Mesenchymal stem cell (in vitro differentiated cells and primary cell): ENCODE measurements at regions not wholly inside any gene's neighbourhood (a gene's known extent, or its start where the extent isn't known, plus 50 kb on each side); places are given as distances from the start of the nearest gene placed in this dataset.

Source experiments
- DNase-seq: peaks from one replicate; pipeline ENCODE4 v3.0.0-alpha.2; 2013
- H2AFZ ChIP-seq: one replicate; pipeline ENCODE4 v1.6.1; 2013; ENCODE audit warnings: low read depth, mild to moderate bottlenecking, control low read depth, inconsistent platforms, low read length, moderate library complexity
- H2AK5ac ChIP-seq: 2 replicates; pipeline ENCODE4 v1.6.1; 2013; ENCODE audit warnings: low read length, moderate library complexity, mild to moderate bottlenecking, inconsistent platforms; ENCODE audit not compliant: severe bottlenecking
- H2BK120ac ChIP-seq: one replicate; pipeline ENCODE4 v1.6.1; 2013; ENCODE audit warnings: low read depth, mild to moderate bottlenecking, inconsistent platforms, low read length, moderate library complexity
- H2BK12ac ChIP-seq, 2 experiments: one replicate each; pipeline ENCODE4 v1.6.1; 2013; ENCODE audit warnings: inconsistent platforms in 2 of 2, low read length in 2 of 2, mild to moderate bottlenecking in 2 of 2, moderate library complexity in 2 of 2, control low read depth in 1 of 2
- H2BK15ac ChIP-seq: one replicate; pipeline ENCODE4 v1.6.1; 2013; ENCODE audit warnings: mild to moderate bottlenecking, low read depth, inconsistent platforms; ENCODE audit not compliant: poor library complexity, severe bottlenecking
- H2BK5ac ChIP-seq: 2 replicates; pipeline ENCODE4 v1.6.1; 2013; ENCODE audit warnings: low read depth, mild to moderate bottlenecking, low read length, control low read depth, inconsistent platforms; ENCODE audit not compliant: poor library complexity, severe bottlenecking
- H3K14ac ChIP-seq, 2 experiments: one replicate each; pipeline ENCODE4 v1.6.1; 2013; ENCODE audit warnings: inconsistent platforms in 2 of 2, low read length in 2 of 2, control low read depth in 1 of 2, mild to moderate bottlenecking in 1 of 2, moderate library complexity in 1 of 2
- H3K18ac ChIP-seq, 2 experiments: one replicate each; pipeline ENCODE4 v1.6.1; 2013; ENCODE audit warnings: inconsistent platforms in 2 of 2, low read length in 2 of 2, control low read depth in 1 of 2, low read depth in 1 of 2, mild to moderate bottlenecking in 1 of 2
- H3K23ac ChIP-seq, 2 experiments: one replicate each; pipeline ENCODE4 v1.6.1; 2013; ENCODE audit warnings: inconsistent platforms in 2 of 2, low read length in 2 of 2, mild to moderate bottlenecking in 2 of 2, moderate library complexity in 2 of 2, control low read depth in 1 of 2
- H3K27ac ChIP-seq: 2 replicates; pipeline ENCODE4 v1.5.1; 2013; ENCODE audit warnings: mild to moderate bottlenecking, moderate library complexity, low read length, control low read depth, inconsistent platforms; ENCODE audit not compliant: poor library complexity, severe bottlenecking
- H3K27me3 ChIP-seq, 2 experiments: 2 replicates each; pipeline versions ENCODE4 v1.6.1 to v1.7.0; 2013; ENCODE audit warnings: low read length in 2 of 2, mild to moderate bottlenecking in 2 of 2, moderate library complexity in 2 of 2, control low read depth in 1 of 2, inconsistent platforms in 1 of 2; ENCODE audit not compliant: control insufficient read depth in 1 of 2, insufficient read depth in 1 of 2
- H3K36me3 ChIP-seq, 2 experiments: 2 replicates each; pipeline versions ENCODE4 v1.6.1 to v1.7.0; 2013; ENCODE audit warnings: low read length in 2 of 2, control low read depth in 1 of 2, inconsistent platforms in 1 of 2, low read depth in 1 of 2, mild to moderate bottlenecking in 1 of 2; ENCODE audit not compliant: insufficient read depth in 2 of 2, control insufficient read depth in 1 of 2
- H3K4ac ChIP-seq, 2 experiments: one replicate each; pipeline ENCODE4 v1.6.1; 2013; ENCODE audit warnings: inconsistent platforms in 2 of 2, low read length in 2 of 2, mild to moderate bottlenecking in 2 of 2, moderate library complexity in 2 of 2, control low read depth in 1 of 2, low read depth in 1 of 2
- H3K4me1 ChIP-seq: 2 replicates; pipeline ENCODE4 v1.6.1; 2013; ENCODE audit warnings: low read depth, low read length, control low read depth; ENCODE audit not compliant: control insufficient read depth, insufficient read depth
- H3K4me2 ChIP-seq: 2 replicates; pipeline ENCODE4 v1.6.1; 2013; ENCODE audit warnings: low read length, mild to moderate bottlenecking, inconsistent platforms; ENCODE audit not compliant: poor library complexity, severe bottlenecking
- H3K4me3 ChIP-seq, 2 experiments: 2 replicates each; pipeline versions ENCODE4 v1.5.1 to v1.7.0; 2013; ENCODE audit warnings: low read length in 2 of 2, mild to moderate bottlenecking in 2 of 2, control low read depth in 1 of 2, low read depth in 1 of 2; ENCODE audit not compliant: insufficient read depth in 1 of 2
- H3K79me1 ChIP-seq: replicated peaks from 2 replicates; pipeline ENCODE4 v1.6.1; 2013; ENCODE audit warnings: mild to moderate bottlenecking, control low read depth, low read length, inconsistent platforms; ENCODE audit not compliant: poor library complexity, severe bottlenecking
- H3K9ac ChIP-seq: 2 replicates; pipeline ENCODE4 v1.7.0; 2013; ENCODE audit warnings: mild to moderate bottlenecking, low read length, moderate library complexity
- H3K9me3 ChIP-seq: 2 replicates; pipeline ENCODE4 v1.7.0; 2013; ENCODE audit warnings: mild to moderate bottlenecking, low read length; ENCODE audit not compliant: control insufficient read depth
- H4K8ac ChIP-seq: one replicate; pipeline ENCODE4 v1.6.1; 2013; ENCODE audit warnings: inconsistent platforms, mild to moderate bottlenecking, low read length, moderate library complexity
- H4K91ac ChIP-seq: one replicate; pipeline ENCODE4 v1.6.1; 2013; ENCODE audit warnings: mild to moderate bottlenecking, low read length, inconsistent platforms
- WGBS: methylation state at CpG from one replicate; pipeline ENCODE4 v1.1.7; 2013; ENCODE audit warnings: mixed read lengths; 5-methylcytosine and 5-hydroxymethylcytosine counted together

GRCh38 chr10:106487726-106488125 lies 676.8 kb downstream of the SORCS1 start:
- H3K79me1 ChIP-seq = no peaks in the 10 kb centered on the region

DNA sequence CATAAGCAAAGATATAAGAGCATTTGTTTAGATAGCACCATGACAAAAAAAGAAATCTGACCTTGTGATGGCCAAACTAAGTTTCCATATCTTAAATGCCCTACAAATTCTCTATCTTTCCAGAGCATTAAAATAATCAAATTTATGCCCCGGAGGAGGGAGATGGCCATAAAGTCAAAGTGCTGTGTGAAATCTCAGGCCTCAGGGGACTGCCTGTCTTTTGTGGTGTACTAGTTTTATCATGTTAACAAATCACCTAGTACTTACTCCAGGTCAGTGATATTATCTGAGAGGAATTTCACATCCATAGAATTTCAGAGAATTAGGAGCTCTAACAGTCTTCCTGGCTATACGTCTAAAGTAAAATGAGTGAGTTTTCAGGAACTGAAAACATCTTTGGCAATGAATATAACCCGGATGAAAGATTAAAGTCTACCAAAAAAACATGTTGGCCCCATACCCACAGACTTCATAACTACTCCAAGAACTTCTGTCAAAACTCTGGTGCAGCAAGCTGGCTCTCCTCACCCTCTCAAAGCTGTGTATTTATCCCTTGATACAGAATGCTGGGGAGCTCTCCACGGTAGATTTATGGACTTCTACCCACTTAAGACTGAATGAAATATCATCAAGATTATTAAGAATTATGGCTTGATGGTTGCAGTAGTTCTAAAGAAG lies 682.8 kb downstream of the SORCS1 start:
- Histone ChIP-seq H3K9ac (no peak overlapping the region), H3K79me1 (no peaks in the 10 kb centered on the region), H2BK120ac (no peak overlapping the region), H2BK5ac (no peak overlapping the region), H3K23ac (no peak overlapping the region), H3K14ac (no peak overlapping the region), H3K9me3 (no peaks in the 10 kb centered on the region), H3K27me3 (no peaks in the 10 kb centered on the region), H2AK5ac (no peak overlapping the region), H3K4ac (no peak overlapping the region), H3K4me1 (no peaks in the 10 kb centered on the region), H3K4me2 (no peak overlapping the region), H2BK12ac (no peak overlapping the region), H2BK15ac (no peak overlapping the region), H3K36me3 (no peaks in the 10 kb centered on the region), H3K4me3 (no peak overlapping the region), H4K8ac (no peak overlapping the region), H2AFZ (no peak overlapping the region), H4K91ac (no peak overlapping the region), H3K18ac (no peak overlapping the region), H3K27ac (no peak overlapping the region)
- DNase-seq = no peak
- 88% methylated on average over 2 of the region's 4 CpGs for WGBS

More at GRCh38 chr10:106487726-106488125, 676.8 kb downstream of the SORCS1 start:
- Histone ChIP-seq H4K8ac (no peak overlapping the region), H3K36me3 (no peaks in the 10 kb centered on the region), H3K4me1 (no peaks in the 10 kb centered on the region), H4K91ac (no peak overlapping the region), H2BK120ac (no peak overlapping the region), H3K4ac (no peak overlapping the region), H2AFZ (no peak overlapping the region), H2AK5ac (no peak overlapping the region), H2BK12ac (no peak overlapping the region), H3K14ac (no peak overlapping the region), H3K4me2 (no peak overlapping the region), H3K9ac (no peak overlapping the region), H2BK15ac (no peak overlapping the region), H2BK5ac (no peak overlapping the region), H3K27me3 (no peaks in the 10 kb centered on the region), H3K27ac (no peak overlapping the region), H3K4me3 (no peak overlapping the region), H3K18ac (no peak overlapping the region), H3K23ac (no peak overlapping the region), H3K9me3 (peaks cover 5% of the 10 kb centered on the region)
- 56% methylated on average over 1 of the region's 1 CpG for WGBS
- DNase-seq = no peak

- Histone ChIP-seq H3K4ac (no peak overlapping the region), H2AFZ (no peak overlapping the region), H2BK15ac (no peak overlapping the region), H3K79me1 (no peaks in the 10 kb centered on the region), H3K36me3 (no peaks in the 10 kb centered on the region), H3K18ac (no peak overlapping the region), H3K27ac (no peak overlapping the region), H3K4me1 (no peaks in the 10 kb centered on the region), H3K4me3 (no peak overlapping the region), H3K23ac (no peak overlapping the region), H2AK5ac (no peak overlapping the region), H3K4me2 (no peak overlapping the region), H3K14ac (no peak overlapping the region), H3K9me3 (no peaks in the 10 kb centered on the region), H2BK12ac (no peak overlapping the region), H2BK120ac (no peak overlapping the region), H4K91ac (no peak overlapping the region), H3K27me3 (no peaks in the 10 kb centered on the region), H4K8ac (no peak overlapping the region), H3K9ac (no peak overlapping the region), H2BK5ac (no peak overlapping the region)
- 73% methylated on average over 1 of the region's 4 CpGs for WGBS
- no peak for DNase-seq
Measured at GRCh38 chr10:106479636-106480035, 684.9 kb downstream of the SORCS1 start.

DNA sequence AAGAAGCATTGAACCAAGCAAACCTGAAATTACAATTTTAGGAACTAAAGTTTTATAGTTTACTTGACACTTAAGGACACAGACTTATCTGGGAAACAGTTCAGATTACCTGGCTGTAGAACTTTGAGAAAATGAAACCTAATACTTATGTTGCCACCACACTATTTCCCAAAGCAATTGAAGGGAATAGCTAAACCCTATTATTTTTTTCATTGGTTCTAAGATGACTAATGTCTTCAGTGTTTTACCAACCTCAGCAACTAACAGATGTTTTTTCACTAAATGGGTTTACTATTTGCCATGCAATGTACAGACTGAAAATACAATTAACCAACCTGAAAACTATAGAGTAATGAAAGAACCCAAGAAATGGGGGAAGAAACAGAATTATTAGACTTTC lies 689.6 kb downstream of the SORCS1 start:
- DNase-seq = no peak
- H3K9ac ChIP-seq = no peak overlapping the region
- H2AK5ac ChIP-seq = no peak overlapping the region
- no peaks in the 10 kb centered on the region for H3K36me3 ChIP-seq
- no peak overlapping the region for H3K14ac ChIP-seq
- H2BK12ac ChIP-seq = no peak overlapping the region
- no peak overlapping the region for H2BK120ac ChIP-seq
- no peak overlapping the region for H2BK15ac ChIP-seq
- no peak overlapping the region for H4K91ac ChIP-seq
- no peak overlapping the region for H3K23ac ChIP-seq
- H3K4ac ChIP-seq = no peak overlapping the region
- H3K27me3 ChIP-seq = no peaks in the 10 kb centered on the region
- H3K18ac ChIP-seq = no peak overlapping the region
- no peak overlapping the region for H4K8ac ChIP-seq
- no peak overlapping the region for H3K27ac ChIP-seq
- no peaks in the 10 kb centered on the region for H3K4me1 ChIP-seq
- H2BK5ac ChIP-seq = no peak overlapping the region
- no peaks in the 10 kb centered on the region for H3K9me3 ChIP-seq
- H3K79me1 ChIP-seq = no peaks in the 10 kb centered on the region
- no peak overlapping the region for H3K4me3 ChIP-seq
- no peak overlapping the region for H2AFZ ChIP-seq
- H3K4me2 ChIP-seq = no peak overlapping the region
